K562 (cell line): ENCODE measurements at regions not wholly inside any gene's neighbourhood (a gene's known extent, or its start where the extent isn't known, plus 50 kb on each side); places are given as distances from the start of the nearest gene placed in this dataset.

ENCODE experiments used
- ATAC-seq: fragments of 200-7000 bp; cut with Tn5 transposase; 3 replicates; pipeline ENCODE4 v1.9.1; 2020; ENCODE audit warnings: moderate library complexity
- BruUV-seq: library from RNA; stranded (reverse); fragments of 400-500 nt; replicated peaks from 2 replicates; lab custom pipeline; 2021; lab: Mats Ljungman, UMichigan
- CTCF ChIA-PET: fragments of 300-600 bp; formaldehyde crosslinking; extraction: SDS; loops from one replicate; lab custom pipeline; 2021; ENCODE audit warnings: low intra/inter-chr PET ratio; lab: Yijun Ruan, JAX
- POLR2A ChIA-PET: fragments of 300-600, 350-650 bp; sonication (Branson Sonifier 250); formaldehyde crosslinking; extraction: SDS; loops from one replicate; lab custom pipeline; 2021; ENCODE audit warnings: antibody characterized with exemption, inconsistent platforms; lab: Yijun Ruan, JAX
- DNase-seq, 4 experiments: peaks; one replicate each; pipeline versions ENCODE4 v3.0.0 to v3.0.0-alpha.2; 2011 to 2018; ENCODE audit warnings: low spot score in 3 of 4, mixed read lengths in 3 of 4; ENCODE audit errors: extremely low read depth in 1 of 4
- FAIRE-seq: peaks from 2 replicates; lab custom pipeline; 2011; peaks lifted over from hg19 to GRCh38; lab: Jason Lieb, UNC
- H2AFZ ChIP-seq: 2 replicates; pipeline ENCODE4 v1.6.0; 2011; ENCODE audit warnings: low read depth, low read length, control low read depth, inconsistent platforms
- H3K27ac ChIP-seq: fragments of 200-600 bp; 3 replicates; pipeline ENCODE4 v1.8.0; 2011; ENCODE audit warnings: low read depth, mild to moderate bottlenecking, control low read depth, inconsistent platforms, low read length, moderate library complexity, mixed read lengths; ENCODE audit errors: extremely low read depth
- H3K27me3 ChIP-seq, 2 experiments: fragments of 300-600 bp in 1 of 2; 2 replicates in 1 of 2; 3 replicates in 1 of 2; pipeline versions ENCODE4 v1.6.0 to v1.8.0; 2011; ENCODE audit warnings: inconsistent platforms in 2 of 2, low read length in 2 of 2, mild to moderate bottlenecking in 1 of 2, mixed read lengths in 1 of 2, moderate library complexity in 1 of 2; ENCODE audit not compliant: control insufficient read depth in 2 of 2, insufficient read depth in 2 of 2
- H3K36me3 ChIP-seq: fragments of 300-600 bp; 3 replicates; pipeline ENCODE4 v1.8.0; 2011; ENCODE audit warnings: mild to moderate bottlenecking, low read length, inconsistent platforms; ENCODE audit not compliant: control insufficient read depth, insufficient read depth
- H3K4me1 ChIP-seq, 2 experiments: fragments of 200-600 bp in 1 of 2; replicated peaks in 1 of 2; 2 replicates in 1 of 2; 3 replicates in 1 of 2; pipeline versions ENCODE4 v1.5.1 to v1.8.0; 2011; ENCODE audit warnings: inconsistent platforms in 2 of 2, low read length in 2 of 2, mild to moderate bottlenecking in 1 of 2, mixed read lengths in 1 of 2, moderate library complexity in 1 of 2; ENCODE audit not compliant: control insufficient read depth in 2 of 2, insufficient read depth in 2 of 2
- H3K4me2 ChIP-seq: 2 replicates; pipeline ENCODE4 v1.6.1; 2011; ENCODE audit warnings: low read length, control low read depth, inconsistent platforms, mixed read lengths; ENCODE audit not compliant: insufficient read depth
- H3K4me3 ChIP-seq: fragments of 200-600 bp; sonication (generic), shearing (Covaris generic); 2 replicates; pipeline ENCODE4 v1.5.1; 2016; ENCODE audit warnings: control low read depth, inconsistent platforms
- H3K79me2 ChIP-seq: fragments of 200-600 bp; 3 replicates; pipeline ENCODE4 v1.8.0; 2011; ENCODE audit warnings: low read length, inconsistent platforms; ENCODE audit not compliant: control insufficient read depth, insufficient read depth
- H3K9ac ChIP-seq, 2 experiments: 2 replicates each; pipeline versions ENCODE4 v1.6.0 to v1.6.1; 2011; ENCODE audit warnings: low read depth in 2 of 2, low read length in 2 of 2, control low read depth in 1 of 2, inconsistent platforms in 1 of 2, mild to moderate bottlenecking in 1 of 2, mixed read lengths in 1 of 2; ENCODE audit not compliant: insufficient read depth in 1 of 2
- H3K9me1 ChIP-seq: one replicate; pipeline ENCODE4 v1.6.0; 2011; ENCODE audit warnings: inconsistent platforms, mild to moderate bottlenecking, low read length, moderate library complexity; ENCODE audit not compliant: control insufficient read depth, insufficient read depth
- H3K9me3 ChIP-seq: replicated peaks from 2 replicates; pipeline ENCODE4 v1.5.1; 2011; ENCODE audit warnings: low read depth, low read length, inconsistent platforms; ENCODE audit not compliant: control insufficient read depth, insufficient read depth
- H4K20me1 ChIP-seq: replicated peaks from 2 replicates; pipeline ENCODE4 v1.6.1; 2011; ENCODE audit warnings: low read length, inconsistent platforms, mixed read lengths; ENCODE audit not compliant: control insufficient read depth, insufficient read depth
- ARID2 ChIP-seq: fragments of 450-650 bp; IDR thresholded peaks from 2 replicates; pipeline ENCODE4 v1.6.1; 2017; ENCODE audit warnings: antibody characterized with exemption, mild to moderate bottlenecking
- CREB5 ChIP-seq: fragments of 250-450 bp; sonication (Bioruptor Pico); IDR thresholded peaks from 2 replicates; pipeline ENCODE4 v1.5.0; 2020; ENCODE audit warnings: mild to moderate bottlenecking
- DEAF1 ChIP-seq: fragments of 450-650 bp; formaldehyde crosslinking; IDR thresholded peaks from 2 replicates; pipeline ENCODE4 v1.4.0; 2020; ENCODE audit warnings: mild to moderate bottlenecking, moderate library complexity
- E2F5 ChIP-seq: sonication (generic); formaldehyde crosslinking; IDR thresholded peaks from 2 replicates; pipeline ENCODE4 v1.8.0; 2022; ENCODE audit warnings: mild to moderate bottlenecking, missing genetic modification reagents
- ETV6 ChIP-seq, 3 experiments: fragments of 150-350 bp in 1 of 3; sonication (generic) in 1 of 3; formaldehyde crosslinking in 1 of 3; IDR thresholded peaks; 2 replicates each; pipeline versions ENCODE4 v1.6.1 to v1.8.0; 2014 to 2022; ENCODE audit warnings: borderline replicate concordance in 2 of 3, low read depth in 2 of 3, antibody characterized with exemption in 1 of 3, low read length in 1 of 3, mild to moderate bottlenecking in 1 of 3, missing genetic modification reagents in 1 of 3
- HMGXB4 ChIP-seq: sonication (generic); formaldehyde crosslinking; IDR thresholded peaks from 2 replicates; pipeline ENCODE4 v1.8.1; 2023; ENCODE audit warnings: mild to moderate bottlenecking, missing genetic modification reagents
- KDM5B ChIP-seq: fragments of 200-600 bp; sonication (generic); IDR thresholded peaks from 2 replicates; pipeline ENCODE4 v1.6.1; 2012; ENCODE audit warnings: low read depth, mild to moderate bottlenecking, moderate library complexity, low read length, control low read depth, inconsistent platforms; ENCODE audit not compliant: insufficient replicate concordance
- LCOR ChIP-seq: sonication (generic); formaldehyde crosslinking; IDR thresholded peaks from 2 replicates; pipeline ENCODE4 v1.8.0; 2022; ENCODE audit warnings: mild to moderate bottlenecking, missing genetic modification reagents
- MAFF ChIP-seq: IDR thresholded peaks from 2 replicates; pipeline ENCODE4 v1.6.1; 2012; ENCODE audit warnings: low read length, improper control_type of control experiment
- NCOR1 ChIP-seq: fragments of 450-650 bp; IDR thresholded peaks from 2 replicates; pipeline ENCODE4 v1.6.1; 2016; ENCODE audit warnings: mild to moderate bottlenecking, moderate library complexity
- PATZ1 ChIP-seq: fragments of 250-450 bp; sonication (Bioruptor Pico); IDR thresholded peaks from 2 replicates; pipeline ENCODE4 v1.5.0; 2020; ENCODE audit warnings: mild to moderate bottlenecking, borderline replicate concordance
- RB1 ChIP-seq: fragments of 450-650 bp; IDR thresholded peaks from 2 replicates; pipeline ENCODE4 v1.6.1; 2017; ENCODE audit warnings: low read depth, mild to moderate bottlenecking
- SMARCA5 ChIP-seq: fragments of 450-650 bp; IDR thresholded peaks from 2 replicates; pipeline ENCODE4 v1.6.1; 2016
- SNAPC5 ChIP-seq: fragments of 250-450 bp; sonication (Bioruptor Pico); IDR thresholded peaks from 2 replicates; pipeline ENCODE4 v1.8.0; 2021; ENCODE audit warnings: moderate library complexity, mild to moderate bottlenecking, inconsistent platforms
- SREBF2 ChIP-seq: sonication (generic); formaldehyde crosslinking; IDR thresholded peaks from 2 replicates; pipeline ENCODE4 v1.4.0; 2020; ENCODE audit warnings: mild to moderate bottlenecking, missing genetic modification reagents
- ZNF75A ChIP-seq: fragments of 450-650 bp; formaldehyde crosslinking; IDR thresholded peaks from 2 replicates; pipeline ENCODE4 v1.4.0; 2020; ENCODE audit warnings: mild to moderate bottlenecking
- WGBS: fragments of 100-300 bp; shearing (Covaris generic); methylation state at CpG from one replicate; pipeline ENCODE4 v1.1.6; 2016; ENCODE audit warnings: low coverage, mixed read lengths; ENCODE audit not compliant: insufficient coverage; ENCODE audit errors: missing lambda C conversion rate; 5-methylcytosine and 5-hydroxymethylcytosine counted together
- in situ Hi-C: fragments of 300-500 bp; cut with MboI; formaldehyde crosslinking; loops from 4 replicates; pipeline ENCODE4 v1.15.0; 2018; ENCODE audit warnings: inconsistent platforms, mixed read lengths
- intact Hi-C: fragments of 100-400 bp; cut with micrococcal nuclease; formaldehyde crosslinking; loops from 2 replicates; pipeline ENCODE4 v1.14.2; 2022

- H3K9me3 ChIP-seq: no peaks in the 10 kb centered on the region
- ChIA-PET CTCF (no interaction called here), POLR2A (interaction anchor here (1.4 kb wide), 1 partner anchor 12 kb away, joined by 3 read pairs; no protein-coding TSS in a partner anchor)
- BruUV-seq: no TSS peak
- FAIRE-seq: no peak
- no peaks in the 10 kb centered on the region for H3K9me1 ChIP-seq
- DNase-seq: no peak
- H2AFZ ChIP-seq: no peak overlapping the region
- H3K27ac ChIP-seq: no peak overlapping the region
- H3K9ac ChIP-seq: no peak overlapping the region
- ATAC-seq: no peak
- intact Hi-C loops (no loop called here), in situ Hi-C loops (no loop called here)
- H3K4me2 ChIP-seq: no peak overlapping the region
- H3K4me1 ChIP-seq: no peaks in the 10 kb centered on the region
- H3K36me3 ChIP-seq: no peaks in the 10 kb centered on the region
- no peaks in the 10 kb centered on the region for H3K79me2 ChIP-seq
- 0% methylated on average over 4 of the region's 4 CpGs for WGBS
- H4K20me1 ChIP-seq: no peaks in the 10 kb centered on the region
- no peaks in the 10 kb centered on the region for H3K27me3 ChIP-seq
- H3K4me3 ChIP-seq: no peak overlapping the region
- TF ChIP-seq LCOR (CRISPR knock-in tag) (no peak), SNAPC5 (CRISPR knock-in tag) (no peak), NCOR1 (no peak), ZNF75A (no peak), PATZ1 (CRISPR knock-in tag) (no peak), ETV6 (IDR thresholded peaks at IDR 0.05; ENCODE audit: borderline replicate concordance in 1 of 2, low read depth in 2 of 2, low read length in 1 of 2) (no peak), ETV6 (CRISPR knock-in tag; IDR thresholded peaks at IDR 0.05; ENCODE audit: borderline replicate concordance) (no peak), ARID2 (no peak), E2F5 (no peak), SMARCA5 (no peak), HMGXB4 (no peak), RB1 (no peak), CREB5 (CRISPR knock-in tag) (no peak), KDM5B (no peak), SREBF2 (CRISPR knock-in tag) (no peak), MAFF (no peak), DEAF1 (CRISPR knock-in tag) (no peak)
These were observed 210.1 kb upstream of the DAAM1 start for GRCh38 chr14:58978343-58978742.
